PFSK-1 (cell line): ENCODE measurements at regions not wholly inside any gene's neighbourhood (a gene's known extent, or its start where the extent isn't known, plus 50 kb on each side); places are given as distances from the start of the nearest gene placed in this dataset.

Experiments
- FOXP2 ChIP-seq: optimal IDR thresholded peaks from 2 replicates; pipeline ENCODE3; 2011; ENCODE audit warnings: borderline replicate concordance, control low read depth, inconsistent platforms; ENCODE audit not compliant: insufficient read depth; ENCODE audit errors: extremely low read length, extremely low read depth
- POLR2AphosphoS5 ChIP-seq: IDR thresholded peaks from 2 replicates; pipeline ENCODE4 v1.6.1; 2012; ENCODE audit warnings: low read depth, mild to moderate bottlenecking, control low read depth, low read length, moderate library complexity
- REST ChIP-seq, 2 experiments: IDR thresholded peaks; 2 replicates each; pipeline versions ENCODE4 v1.6.1 to v1.8.0; 2011 to 2012; ENCODE audit warnings: low read depth in 2 of 2, low read length in 2 of 2, control low read depth in 1 of 2, inconsistent platforms in 1 of 2, mild to moderate bottlenecking in 1 of 2, moderate library complexity in 1 of 2; ENCODE audit not compliant: insufficient read depth in 1 of 2
- SIN3A ChIP-seq: IDR thresholded peaks from 2 replicates; pipeline ENCODE4 v1.6.1; 2012; ENCODE audit warnings: mild to moderate bottlenecking, low read length, moderate library complexity, borderline replicate concordance; ENCODE audit not compliant: insufficient read depth
- TAF1 ChIP-seq: IDR thresholded peaks from 2 replicates; pipeline ENCODE4 v1.6.1; 2012; ENCODE audit warnings: low read length, control low read depth, borderline replicate concordance; ENCODE audit not compliant: insufficient read depth

- TF ChIP-seq POLR2AphosphoS5 (no peak), FOXP2 (no peak), REST (IDR thresholded peaks at IDR 0.05; ENCODE audit: insufficient read depth in 1 of 2, low read depth in 2 of 2, low read length in 2 of 2) (no peak), SIN3A (no peak), TAF1 (no peak)
These were observed 248.0 kb downstream of the S1PR1 start for GRCh38 chr1:101484689-101485338.

GRCh38 chr1:101485712-101486111, 248.9 kb downstream of the S1PR1 start:
- TF ChIP-seq REST (IDR thresholded peaks at IDR 0.05; ENCODE audit: insufficient read depth in 1 of 2, low read depth in 2 of 2, low read length in 2 of 2) (no peak), POLR2AphosphoS5 (no peak), TAF1 (no peak), SIN3A (no peak), FOXP2 (no peak)

- TF ChIP-seq POLR2AphosphoS5 (no peak), SIN3A (no peak), REST (IDR thresholded peaks at IDR 0.05; ENCODE audit: insufficient read depth in 1 of 2, low read depth in 2 of 2, low read length in 2 of 2) (no peak), FOXP2 (no peak), TAF1 (no peak)
These were observed 259.3 kb downstream of the S1PR1 start for GRCh38 chr1:101496109-101496508.

GRCh38 chr1:101497881-101498559, 261.2 kb downstream of the S1PR1 start:
- TF ChIP-seq POLR2AphosphoS5 (no peak), SIN3A (no peak), REST (IDR thresholded peaks at IDR 0.05; ENCODE audit: insufficient read depth in 1 of 2, low read depth in 2 of 2, low read length in 2 of 2) (no peak), FOXP2 (no peak), TAF1 (no peak)

- peak in 1 of 2 experiments; percentile 72; a peak in 2 of 4 replicates for TF ChIP-seq REST (IDR thresholded peaks at IDR 0.05; ENCODE audit: insufficient read depth in 1 of 2, low read depth in 2 of 2, low read length in 2 of 2)
These were observed 268.4 kb downstream of the S1PR1 start for GRCh38 chr1:101505240-101505639.
